HCT116 (cell line): ENCODE measurements at regions not wholly inside any gene's neighbourhood (a gene's known extent, or its start where the extent isn't known, plus 50 kb on each side); places are given as distances from the start of the nearest gene placed in this dataset.

Experiments used
- ATAC-seq: fragments of 200-7000 bp; cut with Tn5 transposase; 2 replicates; pipeline ENCODE4 v1.9.1; 2020; ENCODE audit warnings: mild to moderate bottlenecking, moderate library complexity
- BruUV-seq: library from RNA; stranded (reverse); fragments of 400-500 nt; replicated peaks from 2 replicates; lab custom pipeline; 2021; lab: Mats Ljungman, UMichigan
- CTCF ChIA-PET: fragments of 300-600 bp; sonication (Branson Sonifier 250); formaldehyde crosslinking; loops from one replicate; lab custom pipeline; 2021; ENCODE audit warnings: antibody characterized with exemption; lab: Charles Lee
- POLR2A ChIA-PET: fragments of 300-600, 350-600 bp; sonication (Branson Sonifier 250); formaldehyde crosslinking; loops from one replicate; lab custom pipeline; 2021; ENCODE audit warnings: antibody characterized with exemption; lab: Charles Lee
- RAD21 ChIA-PET, 2 experiments: fragments of 300-600 bp; sonication (Branson Sonifier 250); formaldehyde crosslinking; loops; one replicate each; lab custom pipeline; 2023; ENCODE audit warnings: low total read pairs in 2 of 2; ENCODE audit not compliant: uncharacterized antibody in 2 of 2, unreplicated experiment in 2 of 2, low non-redundant PET in 1 of 2; lab: Charles Lee
- DNase-seq: peaks from one replicate; pipeline ENCODE4 v3.0.0-alpha.2; 2010; ENCODE audit warnings: low read depth, low spot score
- H2AFZ ChIP-seq: fragments of 200-600 bp; shearing (Covaris generic), sonication (generic); 2 replicates; pipeline ENCODE4 v1.6.1; 2017; ENCODE audit warnings: low read depth, mixed run types, mixed read lengths, antibody characterized with exemption, low read length; ENCODE audit not compliant: poor library complexity, severe bottlenecking
- H3K27ac ChIP-seq: 2 replicates; pipeline ENCODE4 v1.5.1; 2012; ENCODE audit warnings: low read depth, low read length
- H3K27me3 ChIP-seq: fragments of 200-600 bp; sonication (generic); 2 replicates; pipeline ENCODE4 v1.6.1; 2016; ENCODE audit warnings: mixed run types, low read length, mixed read lengths; ENCODE audit not compliant: insufficient read depth
- H3K36me3 ChIP-seq, 2 experiments: fragments of 200-500 bp in 1 of 2; fragments of 200-600 bp in 1 of 2; sonication (Bioruptor generic) in 1 of 2; sonication (generic) in 1 of 2; 2 replicates each; pipeline versions ENCODE4 v1.5.1 to v1.6.1; 2014 to 2016; ENCODE audit warnings: low read length in 2 of 2, inconsistent platforms in 1 of 2, mixed read lengths in 1 of 2, mixed run types in 1 of 2; ENCODE audit not compliant: insufficient read depth in 2 of 2, control insufficient read depth in 1 of 2
- H3K4me1 ChIP-seq, 2 experiments: fragments of 200-600 bp in 1 of 2; sonication (generic) in 1 of 2; 2 replicates each; pipeline versions ENCODE4 v1.5.1 to v1.6.1; 2012 to 2017; ENCODE audit warnings: low read length in 2 of 2, inconsistent platforms in 1 of 2, mild to moderate bottlenecking in 1 of 2, mixed read lengths in 1 of 2, mixed run types in 1 of 2, moderate library complexity in 1 of 2; ENCODE audit not compliant: insufficient read depth in 2 of 2, control insufficient read depth in 1 of 2
- H3K4me2 ChIP-seq: fragments of 200-600 bp; sonication (generic); 2 replicates; pipeline ENCODE4 v1.6.1; 2017; ENCODE audit warnings: mixed run types, low read length, mixed read lengths
- H3K4me3 ChIP-seq, 2 experiments: fragments of 200-600 bp in 1 of 2; sonication (generic) in 1 of 2; replicated peaks in 1 of 2; 2 replicates each; pipeline ENCODE4 v1.5.1; 2011 to 2016; ENCODE audit warnings: low read length in 2 of 2, control low read depth in 1 of 2, low read depth in 1 of 2, mild to moderate bottlenecking in 1 of 2, mixed read lengths in 1 of 2, mixed run types in 1 of 2
- H3K79me2 ChIP-seq: fragments of 200-600 bp; sonication (generic); 2 replicates; pipeline ENCODE4 v1.6.1; 2017; ENCODE audit warnings: mild to moderate bottlenecking, mixed run types, low read length, moderate library complexity, mixed read lengths; ENCODE audit not compliant: insufficient read depth
- H3K9ac ChIP-seq: fragments of 200-600 bp; sonication (generic); 2 replicates; pipeline ENCODE4 v1.6.1; 2016; ENCODE audit warnings: low read length, mixed read lengths
- H3K9me2 ChIP-seq: fragments of 200-600 bp; sonication (generic), shearing (Covaris generic); 2 replicates; pipeline ENCODE4 v1.6.1; 2017; ENCODE audit warnings: mixed run types, mild to moderate bottlenecking, moderate library complexity; ENCODE audit not compliant: insufficient read depth
- H3K9me3 ChIP-seq, 2 experiments: fragments of 200-500 bp in 1 of 2; fragments of 200-600 bp in 1 of 2; sonication (Bioruptor generic) in 1 of 2; sonication (generic) in 1 of 2; 2 replicates each; pipeline ENCODE4 v1.6.1; 2014 to 2017; ENCODE audit warnings: low read length in 2 of 2, mixed read lengths in 2 of 2, inconsistent platforms in 1 of 2, low read depth in 1 of 2, mild to moderate bottlenecking in 1 of 2, mixed run types in 1 of 2, moderate library complexity in 1 of 2; ENCODE audit not compliant: control insufficient read depth in 1 of 2, insufficient read depth in 1 of 2
- H4K20me1 ChIP-seq: fragments of 200-600 bp; sonication (generic), shearing (Covaris generic); 2 replicates; pipeline ENCODE4 v1.6.1; 2017; ENCODE audit warnings: mixed run types, mild to moderate bottlenecking, moderate library complexity; ENCODE audit not compliant: insufficient read depth
- ATF3 ChIP-seq: IDR thresholded peaks from 2 replicates; pipeline ENCODE4 v1.6.1; 2012
- CEBPB ChIP-seq: IDR thresholded peaks from 2 replicates; pipeline ENCODE4 v1.6.1; 2012; ENCODE audit warnings: low read depth
- CTCF ChIP-seq, 3 experiments: fragments of 200-600 bp in 1 of 3; sonication (generic) in 1 of 3; IDR thresholded peaks in 2 of 3; conservative IDR thresholded peaks in 1 of 3; 2 replicates each; pipeline ENCODE4 v1.5.1; 2012 to 2017; ENCODE audit warnings: low read depth in 2 of 3, low read length in 2 of 3, antibody characterized with exemption in 1 of 3, borderline replicate concordance in 1 of 3, control low read depth in 1 of 3, mild to moderate bottlenecking in 1 of 3, mixed read lengths in 1 of 3, mixed run types in 1 of 3, moderate library complexity in 1 of 3; ENCODE audit not compliant: insufficient read depth in 1 of 3
- EZH2phosphoT487 ChIP-seq: fragments of 200-600 bp; IDR thresholded peaks from 2 replicates; pipeline ENCODE4 v1.6.1; 2018; ENCODE audit warnings: antibody characterized with exemption, borderline replicate concordance
- POLR2AphosphoS5 ChIP-seq: IDR thresholded peaks from 2 replicates; pipeline ENCODE4 v1.6.1; 2011; ENCODE audit warnings: mild to moderate bottlenecking, low read depth, low read length, moderate library complexity
- REST ChIP-seq: IDR thresholded peaks from 2 replicates; pipeline ENCODE4 v1.6.1; 2012; ENCODE audit warnings: low read depth
- SIN3A ChIP-seq: IDR thresholded peaks from 2 replicates; pipeline ENCODE4 v1.6.1; 2012; ENCODE audit warnings: low read depth
- SP1 ChIP-seq: IDR thresholded peaks from 2 replicates; pipeline ENCODE4 v1.6.1; 2012; ENCODE audit warnings: low read depth
- SRF ChIP-seq: IDR thresholded peaks from 2 replicates; pipeline ENCODE4 v1.6.1; 2012; ENCODE audit warnings: low read depth
- TCF7L2 ChIP-seq: IDR thresholded peaks from 2 replicates; pipeline ENCODE4 v1.7.0; 2011; ENCODE audit warnings: borderline replicate concordance, inconsistent platforms; ENCODE audit not compliant: insufficient read depth, insufficient read length; ENCODE audit errors: extremely low read depth
- intact Hi-C: fragments of 100-400 bp; cut with micrococcal nuclease; formaldehyde crosslinking; loops from 2 replicates; pipeline ENCODE4 v1.10.0; 2022

- RAD21 ChIA-PET, result no interaction called here
- ATAC-seq, result no peak
- BruUV-seq, result no TSS peak
Measured at GRCh38 chr3:126275620-126275904, 81.6 kb downstream of the KLF15 start.

GRCh38 chr3:126274735-126275619, 82.2 kb downstream of the KLF15 start:
- Histone ChIP-seq H3K79me2 (no peaks in the 10 kb centered on the region), H4K20me1 (no peaks in the 10 kb centered on the region), H3K9me3 (no peaks in the 10 kb centered on the region), H2AFZ (no peak overlapping the region), H3K27me3 (no peaks in the 10 kb centered on the region), H3K4me2 (no peak overlapping the region), H3K9me2 (no peaks in the 10 kb centered on the region), H3K4me3 (no peak overlapping the region), H3K4me1 (no peaks in the 10 kb centered on the region), H3K9ac (no peak overlapping the region), H3K36me3 (no peaks in the 10 kb centered on the region), H3K27ac (no peak overlapping the region)
- BruUV-seq, result no TSS peak
- ATAC-seq (no peak), DNase-seq (no peak)
- intact Hi-C loops, result no loop called here
- RAD21 ChIA-PET, result no interaction called here
- CTCF ChIA-PET, result no interaction called here
- POLR2A ChIA-PET, result no interaction called here
- no peak for TF ChIP-seq REST
- no peak for TF ChIP-seq POLR2AphosphoS5
- TF ChIP-seq SIN3A, result no peak
- TF ChIP-seq EZH2phosphoT487, result no peak
- TF ChIP-seq SRF, result no peak
- TF ChIP-seq CTCF (IDR thresholded peaks at IDR 0.05 in 2 of 3, conservative IDR thresholded peaks at IDR 0.05 in 1 of 3; ENCODE audit: borderline replicate concordance in 1 of 3, insufficient read depth in 1 of 3, low read depth in 2 of 3, low read length in 2 of 3), result no peak
- TF ChIP-seq CEBPB, result no peak

More at GRCh38 chr3:126275620-126275904, 81.6 kb downstream of the KLF15 start:
- H3K4me2 ChIP-seq, result no peak overlapping the region
- no peak for DNase-seq
- H3K36me3 ChIP-seq, result no peaks in the 10 kb centered on the region
- H3K4me3 ChIP-seq, result no peak overlapping the region
- CTCF ChIA-PET, result no interaction called here
- no peaks in the 10 kb centered on the region for H3K79me2 ChIP-seq
- no peak overlapping the region for H2AFZ ChIP-seq
- H3K27ac ChIP-seq, result no peak overlapping the region
- POLR2A ChIA-PET, result no interaction called here
- no peaks in the 10 kb centered on the region for H4K20me1 ChIP-seq
- H3K4me1 ChIP-seq, result no peaks in the 10 kb centered on the region
- intact Hi-C loops, result no loop called here
- H3K9me2 ChIP-seq, result no peaks in the 10 kb centered on the region
- TF ChIP-seq SP1 (no peak), SRF (no peak), TCF7L2 (no peak), ATF3 (no peak)
- no peaks in the 10 kb centered on the region for H3K9me3 ChIP-seq
- no peak overlapping the region for H3K9ac ChIP-seq
- no peaks in the 10 kb centered on the region for H3K27me3 ChIP-seq
